NT2/D1 (cell line): ENCODE measurements at regions not wholly inside any gene's neighbourhood (a gene's known extent, or its start where the extent isn't known, plus 50 kb on each side); places are given as distances from the start of the nearest gene placed in this dataset.

ENCODE experiments used
- DNase-seq: peaks from one replicate; pipeline ENCODE4 v3.0.0-alpha.2; 2011; ENCODE audit warnings: low read depth, low spot score
- H3K27me3 ChIP-seq: 2 replicates; pipeline ENCODE4 v1.6.0; 2011; ENCODE audit warnings: mild to moderate bottlenecking; ENCODE audit not compliant: insufficient read length, insufficient read depth
- H3K36me3 ChIP-seq: 2 replicates; pipeline ENCODE4 v1.6.1; 2011; ENCODE audit warnings: mild to moderate bottlenecking, low read length, mixed read lengths; ENCODE audit not compliant: insufficient read depth, insufficient read length
- H3K4me1 ChIP-seq: 2 replicates; pipeline ENCODE4 v1.5.1; 2011; ENCODE audit not compliant: insufficient read depth, insufficient read length
- H3K4me3 ChIP-seq: 2 replicates; pipeline ENCODE4 v1.5.1; 2011; ENCODE audit warnings: low read depth; ENCODE audit not compliant: insufficient read length
- H3K9ac ChIP-seq: 2 replicates; pipeline ENCODE4 v1.6.0; 2011; ENCODE audit warnings: low read depth; ENCODE audit not compliant: insufficient read length
- H3K9me3 ChIP-seq: 2 replicates; pipeline ENCODE4 v1.5.1; 2011; ENCODE audit warnings: mild to moderate bottlenecking, low read length; ENCODE audit not compliant: insufficient read depth
- SUZ12 ChIP-seq: IDR thresholded peaks from 2 replicates; pipeline ENCODE4 v1.6.1; 2011; ENCODE audit not compliant: insufficient read length, insufficient read depth; ENCODE audit errors: extremely low read depth
- YY1 ChIP-seq: IDR thresholded peaks from 2 replicates; pipeline ENCODE4 v1.6.1; 2011; ENCODE audit not compliant: insufficient read length, insufficient read depth
- ZNF274 ChIP-seq: IDR thresholded peaks from 2 replicates; pipeline ENCODE4 v1.6.1; 2011; ENCODE audit warnings: mild to moderate bottlenecking, low read depth, low read length

DNA sequence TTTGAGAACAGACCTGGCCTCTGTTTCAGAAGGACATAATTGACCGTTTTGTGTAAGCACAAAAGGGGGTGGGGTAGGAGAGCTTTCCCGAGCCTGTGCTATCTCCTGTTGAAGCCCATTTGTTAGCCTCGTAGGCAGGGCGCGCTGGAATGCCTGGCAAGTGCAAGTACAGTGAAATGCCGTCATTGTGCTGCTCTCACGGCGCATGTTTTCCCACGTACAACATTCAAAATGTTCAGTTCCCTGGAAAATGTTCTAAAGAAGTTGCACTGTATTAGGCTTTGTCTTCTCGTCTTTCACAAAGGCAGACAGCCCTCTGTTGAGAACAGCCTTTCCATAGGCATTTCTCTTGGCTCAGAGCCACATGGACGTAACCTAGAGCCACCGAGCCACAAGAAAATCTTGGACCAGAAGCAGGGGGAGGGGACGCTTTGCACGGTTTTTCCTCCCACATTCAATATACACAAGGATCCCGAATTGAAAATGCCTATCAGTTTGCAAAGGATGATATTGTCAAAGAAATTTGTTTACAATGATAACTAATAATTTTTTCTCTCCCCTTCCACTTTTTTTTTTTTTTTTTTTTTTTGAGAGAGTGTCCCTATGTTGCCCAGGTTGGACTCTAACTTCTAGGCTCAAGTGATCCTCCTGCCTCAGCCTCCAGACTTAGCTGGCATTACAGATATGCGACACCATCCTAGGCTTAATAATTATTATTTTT lies 54.6 kb upstream of the RAPGEF2 start:
- no peaks in the 10 kb centered on the region for H3K9me3 ChIP-seq
- no peak for TF ChIP-seq SUZ12
- TF ChIP-seq YY1: no peak
- no peak for TF ChIP-seq ZNF274
- no peak for DNase-seq
- H3K4me1 ChIP-seq: no peaks in the 10 kb centered on the region
- no peaks in the 10 kb centered on the region for H3K27me3 ChIP-seq
- no peaks in the 10 kb centered on the region for H3K36me3 ChIP-seq
- H3K4me3 ChIP-seq: no peak overlapping the region
- H3K9ac ChIP-seq: no peak overlapping the region

DNA sequence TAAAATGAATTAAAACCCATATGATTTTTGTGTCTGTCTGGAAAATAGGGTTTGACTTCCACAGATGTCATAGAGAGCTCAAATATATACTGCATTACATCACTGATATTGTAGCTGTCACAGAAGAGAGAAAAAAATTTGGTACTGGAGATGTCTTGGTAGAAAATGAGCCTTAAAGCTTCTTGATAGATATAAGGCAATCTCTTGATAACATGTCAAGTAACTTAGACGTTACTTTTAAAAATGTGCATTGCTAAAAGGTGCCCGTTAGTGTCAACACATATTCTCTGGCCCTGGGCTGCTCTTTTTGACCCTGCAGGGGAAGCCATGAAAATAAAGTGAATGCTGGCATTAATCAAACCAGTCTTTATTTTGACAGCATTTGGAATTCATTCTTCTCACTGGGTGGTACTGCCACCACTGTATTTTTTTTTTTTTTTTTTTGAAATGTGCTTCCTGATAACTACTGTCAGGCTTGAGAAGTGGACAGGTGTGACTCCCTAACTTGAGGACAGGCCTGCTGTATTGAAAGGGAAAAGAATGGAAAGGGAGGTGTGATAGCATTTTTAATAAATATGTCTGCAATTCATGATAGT lies 53.0 kb upstream of the RAPGEF2 start:
- Histone ChIP-seq H3K4me3 (no peak overlapping the region), H3K4me1 (no peaks in the 10 kb centered on the region), H3K9me3 (no peaks in the 10 kb centered on the region), H3K9ac (no peak overlapping the region), H3K27me3 (no peaks in the 10 kb centered on the region), H3K36me3 (no peaks in the 10 kb centered on the region)
- TF ChIP-seq YY1 (no peak), SUZ12 (no peak), ZNF274 (no peak)
- DNase-seq: no peak

DNA sequence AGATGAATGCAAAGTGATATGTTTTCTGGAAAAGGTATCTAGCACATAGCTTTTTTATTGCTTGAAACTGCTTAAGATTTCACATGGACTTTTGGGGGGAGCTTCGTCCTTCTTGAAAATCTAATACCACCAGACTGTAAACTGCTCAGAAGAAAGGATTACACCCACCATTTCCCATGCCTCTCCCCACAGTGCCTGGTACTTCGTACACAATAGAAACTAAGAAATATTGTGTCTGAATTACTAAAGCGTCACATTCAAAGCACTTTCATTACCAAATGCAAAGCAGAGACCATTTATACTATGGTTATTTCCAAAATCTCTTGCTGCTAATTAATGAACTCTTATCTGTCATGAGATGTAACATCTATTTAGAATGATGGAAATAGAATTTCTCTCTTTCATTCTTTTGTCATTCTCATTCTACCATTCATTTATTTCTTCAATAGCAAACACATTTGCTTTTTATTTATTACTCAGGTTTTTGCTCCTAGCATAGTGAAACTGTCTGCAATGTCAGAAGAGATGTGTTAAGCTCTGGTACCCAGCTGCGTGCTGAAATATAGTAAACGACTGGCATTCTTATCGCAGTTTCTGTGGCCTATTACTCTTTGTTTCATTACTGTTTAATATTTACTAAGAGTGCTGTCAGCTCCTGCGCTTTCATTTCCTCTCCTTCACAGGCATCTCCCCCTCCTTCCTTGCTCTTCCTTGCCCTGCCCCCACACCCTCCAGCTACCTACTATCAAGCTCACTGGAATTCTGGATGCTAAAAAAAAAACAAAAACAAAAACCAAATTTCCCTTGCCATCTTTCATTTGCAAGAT lies 51.4 kb upstream of the RAPGEF2 start:
- H3K9ac ChIP-seq: no peak overlapping the region
- no peak for DNase-seq
- no peaks in the 10 kb centered on the region for H3K9me3 ChIP-seq
- no peaks in the 10 kb centered on the region for H3K27me3 ChIP-seq
- H3K4me3 ChIP-seq: no peak overlapping the region
- TF ChIP-seq ZNF274 (no peak), YY1 (no peak), SUZ12 (no peak)
- no peaks in the 10 kb centered on the region for H3K4me1 ChIP-seq
- no peaks in the 10 kb centered on the region for H3K36me3 ChIP-seq

DNA sequence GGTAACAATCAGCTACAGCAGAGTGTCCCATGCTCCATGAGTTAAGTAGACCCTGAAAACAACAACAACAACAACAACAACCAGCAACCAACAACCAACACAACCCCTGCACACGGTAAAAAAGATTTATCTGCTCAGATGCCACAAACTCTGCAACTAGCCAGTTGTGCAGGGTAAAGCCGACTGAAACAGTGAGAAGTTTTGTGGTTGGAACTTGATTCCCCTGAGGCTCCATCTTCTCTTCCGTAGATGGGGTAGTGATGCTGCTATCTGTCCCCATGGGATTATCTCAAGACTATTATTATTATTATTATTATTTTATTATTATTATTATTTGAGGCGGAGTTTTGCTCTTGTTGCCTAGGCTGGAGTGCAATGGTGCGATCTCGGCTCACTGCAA lies 50.6 kb upstream of the RAPGEF2 start:
- H3K9me3 ChIP-seq: no peaks in the 10 kb centered on the region
- H3K9ac ChIP-seq: no peak overlapping the region
- H3K36me3 ChIP-seq: no peaks in the 10 kb centered on the region
- H3K4me3 ChIP-seq: no peak overlapping the region
- no peaks in the 10 kb centered on the region for H3K27me3 ChIP-seq
- H3K4me1 ChIP-seq: no peaks in the 10 kb centered on the region
- TF ChIP-seq ZNF274 (no peak), SUZ12 (no peak), YY1 (no peak)
- DNase-seq: no peak
